ENCODE measurements at regions not wholly inside any gene's neighbourhood (a gene's known extent, or its start where the extent isn't known, plus 50 kb on each side); places are given as distances from the start of the nearest gene placed in this dataset.

GRCh38 chr6:114439411-114439810 is 96.6 kb upstream of the HS3ST5 start:
- TF ChIP-seq EZH2 (IDR thresholded peaks at IDR 0.05; ENCODE audit: borderline replicate concordance, low read length): no peak
- TF ChIP-seq, protein P1, sequence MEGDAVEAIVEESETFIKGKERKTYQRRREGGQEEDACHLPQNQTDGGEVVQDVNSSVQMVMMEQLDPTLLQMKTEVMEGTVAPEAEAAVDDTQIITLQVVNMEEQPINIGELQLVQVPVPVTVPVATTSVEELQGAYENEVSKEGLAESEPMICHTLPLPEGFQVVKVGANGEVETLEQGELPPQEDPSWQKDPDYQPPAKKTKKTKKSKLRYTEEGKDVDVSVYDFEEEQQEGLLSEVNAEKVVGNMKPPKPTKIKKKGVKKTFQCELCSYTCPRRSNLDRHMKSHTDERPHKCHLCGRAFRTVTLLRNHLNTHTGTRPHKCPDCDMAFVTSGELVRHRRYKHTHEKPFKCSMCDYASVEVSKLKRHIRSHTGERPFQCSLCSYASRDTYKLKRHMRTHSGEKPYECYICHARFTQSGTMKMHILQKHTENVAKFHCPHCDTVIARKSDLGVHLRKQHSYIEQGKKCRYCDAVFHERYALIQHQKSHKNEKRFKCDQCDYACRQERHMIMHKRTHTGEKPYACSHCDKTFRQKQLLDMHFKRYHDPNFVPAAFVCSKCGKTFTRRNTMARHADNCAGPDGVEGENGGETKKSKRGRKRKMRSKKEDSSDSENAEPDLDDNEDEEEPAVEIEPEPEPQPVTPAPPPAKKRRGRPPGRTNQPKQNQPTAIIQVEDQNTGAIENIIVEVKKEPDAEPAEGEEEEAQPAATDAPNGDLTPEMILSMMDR (IDR thresholded peaks at IDR 0.05; ENCODE audit: low read length): no peak

All from OCI-LY1 (cell line).